ENCODE measurements at regions not wholly inside any gene's neighbourhood (a gene's known extent, or its start where the extent isn't known, plus 50 kb on each side); places are given as distances from the start of the nearest gene placed in this dataset.
"Not testable (repeated sequence)": the region's sequence is repeated elsewhere in the genome, so short reads cannot be mapped to it uniquely, and the experiment has no call there.

DNA sequence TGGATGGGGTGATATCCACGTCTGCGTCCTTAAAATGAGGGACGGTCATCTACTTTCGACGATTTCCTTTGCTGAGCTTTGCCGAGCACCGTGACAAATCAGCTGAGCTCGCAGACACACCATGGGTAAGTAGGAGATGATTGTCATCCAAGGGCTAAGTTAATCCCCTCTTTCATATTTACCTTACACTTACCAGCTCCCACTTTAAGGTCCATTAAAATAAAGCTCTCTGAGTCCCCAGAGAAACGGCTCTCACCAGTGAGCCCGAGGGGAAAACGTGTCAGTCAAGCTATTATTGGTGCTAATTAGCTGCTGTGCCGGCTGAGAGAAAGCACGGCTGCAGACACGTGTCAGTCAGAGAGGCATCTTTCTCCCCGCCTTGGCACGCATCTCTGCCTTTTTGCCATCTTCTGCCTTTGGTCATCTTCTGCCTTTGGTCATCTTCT, 72.2 kb downstream of the CRLF2 start:
- no peak for DNase-seq (ENCODE audit: low read depth)

DNA sequence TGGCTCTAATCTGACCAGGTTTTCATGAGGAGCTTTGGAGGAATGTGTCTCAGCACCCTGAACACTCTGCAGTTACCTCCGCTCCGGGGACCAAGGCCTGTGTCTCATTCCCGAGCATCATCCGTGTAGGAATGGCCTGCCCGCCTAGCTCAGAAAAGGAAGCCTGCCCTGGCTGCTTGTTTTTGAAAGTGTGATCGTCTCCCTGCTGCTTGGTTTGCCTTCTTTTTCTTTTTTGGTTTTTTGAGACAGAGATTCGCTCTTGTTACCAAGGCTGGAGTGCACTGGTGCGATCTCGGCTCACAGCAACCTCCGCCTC, 73.3 kb downstream of the CRLF2 start:
- DNase-seq (ENCODE audit: low read depth) = no peak

DNA sequence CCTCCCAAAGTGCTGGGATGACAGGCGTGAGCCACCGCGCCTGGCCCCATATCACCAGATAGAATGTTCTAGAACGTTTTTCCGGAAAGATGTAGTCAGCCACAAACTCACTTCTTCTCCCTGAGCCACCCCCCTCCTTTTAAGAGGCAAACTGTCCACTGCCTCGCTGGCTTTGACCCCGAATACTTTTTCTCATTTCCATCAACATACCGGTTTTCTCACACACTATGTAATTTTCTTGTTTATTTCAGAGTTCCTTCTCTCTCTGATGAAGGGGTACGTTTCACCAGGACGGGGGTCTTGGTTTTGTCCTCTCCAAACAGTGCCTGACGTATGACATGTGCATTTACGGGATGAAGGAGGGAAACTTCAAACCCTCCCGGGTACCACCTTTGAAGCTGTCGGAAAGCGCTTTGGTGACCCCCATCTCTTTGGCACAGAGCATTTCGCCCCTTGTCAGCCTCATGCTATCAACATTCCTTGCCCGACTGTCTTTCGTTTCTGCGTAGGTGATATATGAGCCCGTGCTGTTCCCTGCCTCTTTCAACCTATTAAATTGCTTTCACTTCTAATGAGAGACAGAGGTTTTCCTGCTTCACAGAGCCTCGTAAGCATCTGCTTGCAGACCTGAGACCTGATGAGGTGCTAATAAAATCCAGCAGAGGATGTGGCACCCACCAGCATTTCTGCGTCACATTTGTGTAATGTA, 73.8 kb downstream of the CRLF2 start:
- DNase-seq (ENCODE audit: low read depth) = no peak

DNA sequence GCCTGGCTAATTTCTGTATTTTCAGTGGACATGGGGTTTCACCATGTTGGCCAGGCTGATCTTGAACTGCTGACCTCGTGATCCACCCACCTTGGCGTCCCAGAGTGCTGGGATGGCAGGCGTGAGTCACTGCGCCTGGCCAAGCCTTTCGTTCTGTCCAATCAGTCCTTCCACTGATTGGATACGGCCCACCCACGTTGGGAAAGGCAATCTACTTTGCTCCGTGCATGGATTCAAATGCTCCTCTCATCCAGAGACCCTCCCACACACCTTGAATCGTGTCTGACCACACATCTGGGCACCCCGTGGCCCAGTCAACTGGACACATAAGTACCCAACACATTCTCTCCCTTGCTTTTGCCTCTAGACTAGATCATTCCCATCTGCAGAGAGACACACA, 74.9 kb downstream of the CRLF2 start:
- DNase-seq (ENCODE audit: low read depth) = no peak

DNA sequence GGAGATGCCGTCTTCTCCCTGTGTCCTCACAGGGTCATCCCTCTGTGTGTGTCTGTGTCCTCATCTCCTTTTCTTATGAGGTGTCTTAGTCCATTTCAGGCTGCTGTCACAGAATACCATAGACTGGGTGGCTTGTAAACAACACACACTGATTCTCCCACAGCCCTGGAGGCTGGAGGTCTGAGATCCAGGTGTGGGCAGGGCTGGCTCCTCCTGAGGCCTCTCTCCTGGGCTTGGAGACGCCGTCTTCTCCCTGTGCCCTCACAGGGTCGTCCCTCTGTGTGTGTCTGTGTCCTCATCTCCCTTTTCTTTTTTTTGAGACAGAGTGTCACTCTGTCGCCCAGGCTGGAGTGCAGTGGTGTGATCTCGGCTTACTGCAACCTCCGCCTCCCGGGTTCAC, 75.9 kb downstream of the CRLF2 start:
- DNase-seq (ENCODE audit: low read depth) = not testable (repeated sequence)

DNA sequence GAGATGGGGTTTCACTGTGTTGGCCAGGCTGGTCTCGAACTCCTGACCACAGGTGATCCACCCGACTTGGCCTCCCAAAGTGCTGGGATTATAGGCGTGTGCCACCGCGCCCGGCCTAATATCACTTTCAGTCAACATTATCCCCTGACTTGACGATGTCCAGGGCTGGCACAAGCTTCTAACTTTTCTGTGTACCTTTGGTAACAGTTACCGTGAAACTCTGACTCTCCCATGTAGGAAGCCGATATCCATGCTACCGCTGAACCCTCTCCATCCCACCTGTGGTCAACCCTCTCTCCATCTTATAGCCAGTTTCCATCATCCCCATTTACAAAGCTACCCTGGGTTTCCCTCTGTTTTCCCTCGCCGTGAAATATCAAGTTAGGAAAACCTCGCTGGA, 77.5 kb downstream of the CRLF2 start:
- DNase-seq (ENCODE audit: low read depth) = no peak

DNA sequence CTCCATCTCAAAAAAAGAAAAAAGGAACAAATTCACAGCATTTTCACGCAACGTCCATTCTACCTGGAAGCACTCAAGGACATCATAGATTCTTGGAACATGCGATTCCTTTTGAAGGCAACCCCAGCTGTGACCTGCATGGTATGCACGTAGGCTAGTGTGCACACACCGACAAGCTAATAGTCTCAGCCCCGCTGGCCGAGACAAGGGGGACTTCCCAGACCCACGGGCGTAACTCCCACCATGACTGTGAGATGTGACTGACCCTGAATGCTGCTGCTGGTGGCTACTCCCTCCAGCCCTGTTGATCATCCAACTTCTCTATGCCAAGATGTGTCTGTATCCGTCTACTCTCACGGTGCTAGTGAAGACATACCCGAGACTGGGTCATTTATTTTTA, 78.3 kb downstream of the CRLF2 start:
- no peak for DNase-seq (ENCODE audit: low read depth)

DNA sequence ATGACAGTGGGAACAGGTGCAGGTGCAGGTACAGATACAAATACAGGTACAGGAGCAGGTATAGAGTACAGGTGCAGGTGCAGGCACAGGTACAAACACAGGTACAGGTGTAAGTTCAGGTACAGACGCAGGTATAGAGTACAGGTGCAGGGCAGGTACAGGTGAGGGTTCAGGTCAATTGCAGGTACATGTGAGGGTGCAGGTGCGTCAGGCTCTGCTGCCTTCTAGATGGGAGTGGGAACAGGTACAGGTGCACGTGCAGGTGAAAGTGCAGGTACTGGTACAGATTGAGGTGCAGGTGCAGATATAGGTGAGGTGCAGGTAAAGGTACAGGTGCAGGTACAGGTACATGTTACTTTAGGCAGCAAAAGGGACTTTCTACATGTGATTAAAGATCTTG, 85.7 kb downstream of the CRLF2 start:
- DNase-seq (ENCODE audit: low read depth) = no peak

DNA sequence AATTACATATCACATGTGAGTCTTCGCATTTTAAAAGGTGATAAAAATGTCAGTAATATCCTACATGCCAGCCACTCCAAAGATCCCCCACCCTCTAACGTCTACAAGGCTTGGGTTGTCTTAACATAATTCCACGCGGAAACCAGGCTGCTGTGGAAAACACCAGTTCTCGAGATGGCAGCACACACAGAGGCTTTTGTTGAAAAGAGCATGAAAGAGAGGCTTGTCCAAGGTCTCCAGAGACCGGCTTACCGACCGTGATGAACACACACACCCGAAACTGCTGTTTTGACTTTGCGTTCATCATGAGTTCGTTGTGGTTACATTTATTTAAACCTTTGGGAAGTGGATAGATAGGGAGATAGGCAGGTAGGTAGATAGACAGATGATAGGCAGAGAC, 87.9 kb downstream of the CRLF2 start:
- no peak for DNase-seq (ENCODE audit: low read depth)

DNA sequence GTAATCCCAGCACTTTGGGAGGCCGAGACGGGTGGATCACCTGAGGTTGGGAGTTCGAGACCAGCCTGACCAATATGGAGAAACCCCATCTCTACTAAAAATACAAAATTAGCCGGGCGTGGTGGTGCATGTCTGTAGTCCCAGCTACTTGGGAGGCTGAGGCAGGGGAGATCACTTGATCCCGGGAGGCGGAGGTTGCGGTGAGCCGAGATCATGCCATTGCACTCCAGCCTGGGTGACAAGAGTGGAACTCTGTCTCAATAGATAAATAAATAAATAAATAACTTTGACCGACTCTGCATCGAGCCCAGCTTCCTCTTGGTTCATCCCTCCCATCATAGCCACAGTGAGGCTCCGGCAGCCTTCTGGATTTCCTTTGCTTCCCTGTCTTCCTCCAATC, 89.6 kb downstream of the CRLF2 start:
- not testable (repeated sequence) for DNase-seq (ENCODE audit: low read depth)

DNA sequence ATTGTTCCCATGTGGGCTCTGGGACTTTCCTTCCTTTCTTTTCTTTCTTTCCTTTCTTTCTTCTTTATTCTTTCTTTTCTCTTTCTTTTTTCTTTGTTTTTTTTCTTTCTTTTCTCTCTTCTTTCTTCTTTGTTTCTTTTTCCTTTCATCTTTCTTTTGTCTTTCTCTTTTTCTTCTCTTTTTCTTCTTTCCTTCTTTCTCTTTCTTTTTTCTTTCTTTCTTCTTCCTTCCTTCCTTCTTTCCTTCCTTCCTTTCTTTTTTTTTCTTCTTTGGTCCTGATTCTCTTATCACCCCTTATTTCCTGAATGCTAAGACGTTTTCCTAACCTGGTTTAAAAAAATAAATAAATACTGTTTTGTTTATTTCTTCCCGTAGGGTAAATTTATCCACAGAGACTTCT, 93.2 kb downstream of the CRLF2 start:
- DNase-seq (ENCODE audit: low read depth) = no peak

DNA sequence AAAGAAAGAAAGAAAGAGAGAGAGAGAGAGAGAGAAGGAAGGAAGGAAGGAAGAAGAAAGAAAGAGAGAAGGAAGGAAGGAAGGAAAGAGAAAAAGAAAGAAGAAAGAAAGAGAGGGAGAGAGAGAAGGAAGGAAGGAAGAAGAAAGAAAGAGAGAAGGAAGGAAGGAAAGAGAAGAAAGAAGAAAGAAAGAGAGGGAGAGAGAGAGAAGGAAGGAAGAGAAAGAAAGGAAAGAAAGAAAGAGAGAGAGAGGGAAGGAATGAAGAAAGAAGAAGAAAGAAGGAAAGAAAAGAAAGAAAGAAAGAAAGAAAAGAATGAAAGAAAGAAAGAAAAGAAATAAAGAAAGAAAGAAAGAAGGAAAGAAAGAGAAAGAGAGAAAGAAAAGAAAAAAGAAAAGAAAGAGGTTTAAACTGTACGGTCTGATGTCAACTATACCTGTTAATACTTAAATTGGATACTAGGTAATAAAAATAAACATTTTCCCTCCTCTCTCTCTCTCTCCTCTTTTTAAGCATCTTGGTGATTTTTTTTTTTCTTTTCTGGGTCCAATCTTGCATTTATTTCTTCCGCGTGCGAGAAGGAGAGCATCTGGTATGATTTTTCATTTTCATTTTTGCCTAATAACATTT, 93.8 kb downstream of the CRLF2 start:
- DNase-seq (ENCODE audit: low read depth) = no peak

DNA sequence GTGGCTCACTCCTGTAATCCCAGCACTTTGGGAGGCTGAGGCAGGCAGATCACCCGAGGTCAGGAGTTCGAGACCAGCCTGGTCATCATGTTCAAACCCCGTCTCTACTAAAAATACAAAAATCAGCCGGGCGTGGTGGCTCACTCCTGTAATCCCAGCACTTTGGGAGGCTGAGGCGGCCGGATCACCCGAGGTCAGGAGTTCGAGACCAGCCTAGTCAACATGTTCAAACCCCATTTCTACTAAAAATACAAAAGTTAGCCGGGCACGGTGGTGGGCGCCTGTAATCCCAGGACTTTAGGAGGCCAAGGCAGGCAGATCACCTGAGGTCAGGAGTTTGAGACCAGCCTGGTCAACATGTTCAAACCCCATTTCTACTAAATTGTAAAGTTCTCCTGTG, 97.0 kb downstream of the CRLF2 start:
- DNase-seq (ENCODE audit: low read depth) = not testable (repeated sequence)

DNA sequence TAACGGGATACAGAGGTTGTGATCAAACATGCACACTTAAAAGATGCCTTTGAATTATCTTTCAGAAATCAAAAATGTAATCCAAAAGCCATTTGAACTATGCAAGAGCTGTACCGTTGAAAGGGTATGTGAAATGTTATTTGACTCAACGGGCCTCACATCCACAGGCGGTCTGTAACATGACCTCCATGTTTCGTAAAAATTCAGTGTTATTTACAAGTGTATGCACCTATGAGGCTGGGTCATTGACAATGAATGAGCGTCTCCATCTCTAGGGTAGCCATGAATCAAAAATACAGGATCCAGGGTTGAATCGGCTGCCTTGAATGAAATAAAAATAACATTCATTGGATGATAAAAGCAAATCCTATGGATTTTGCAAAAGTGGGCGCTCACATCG, 100.1 kb downstream of the CRLF2 start:
- no peak for DNase-seq (ENCODE audit: low read depth)

DNA sequence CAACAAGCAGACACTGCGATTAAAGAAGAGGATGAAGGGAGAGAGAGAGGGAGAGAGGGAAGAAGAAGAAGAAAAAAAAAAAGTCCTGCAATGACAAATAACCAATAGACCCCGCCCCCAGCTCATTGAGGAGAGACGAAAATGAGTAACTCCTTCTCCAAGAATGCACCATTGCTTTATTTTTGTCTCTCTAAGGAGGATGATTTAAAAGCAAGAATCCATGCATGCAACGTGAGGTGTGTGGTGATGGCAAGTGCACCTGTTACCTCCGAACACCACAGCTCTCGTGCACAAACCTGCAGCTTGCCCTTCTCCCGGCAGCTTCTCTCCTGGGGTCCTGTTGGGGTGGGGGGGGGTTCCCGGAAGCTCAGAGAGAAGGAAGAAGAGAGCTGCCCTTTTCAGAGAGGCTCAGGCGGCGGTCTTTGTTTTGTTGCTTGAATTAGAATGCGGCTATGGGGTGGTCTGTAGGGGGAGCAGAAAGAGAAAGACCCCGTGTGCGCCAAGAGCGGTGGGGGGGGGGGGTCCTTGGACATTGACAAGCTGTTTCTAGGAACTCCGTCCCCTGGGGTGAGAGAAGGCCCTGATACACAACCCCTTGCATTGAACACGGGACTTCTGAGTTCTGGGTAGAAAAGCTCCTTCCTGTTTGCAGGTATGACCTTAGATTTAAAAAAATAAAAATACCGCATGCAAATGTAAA, 100.7 kb downstream of the CRLF2 start:
- no peak for DNase-seq (ENCODE audit: low read depth)

DNA sequence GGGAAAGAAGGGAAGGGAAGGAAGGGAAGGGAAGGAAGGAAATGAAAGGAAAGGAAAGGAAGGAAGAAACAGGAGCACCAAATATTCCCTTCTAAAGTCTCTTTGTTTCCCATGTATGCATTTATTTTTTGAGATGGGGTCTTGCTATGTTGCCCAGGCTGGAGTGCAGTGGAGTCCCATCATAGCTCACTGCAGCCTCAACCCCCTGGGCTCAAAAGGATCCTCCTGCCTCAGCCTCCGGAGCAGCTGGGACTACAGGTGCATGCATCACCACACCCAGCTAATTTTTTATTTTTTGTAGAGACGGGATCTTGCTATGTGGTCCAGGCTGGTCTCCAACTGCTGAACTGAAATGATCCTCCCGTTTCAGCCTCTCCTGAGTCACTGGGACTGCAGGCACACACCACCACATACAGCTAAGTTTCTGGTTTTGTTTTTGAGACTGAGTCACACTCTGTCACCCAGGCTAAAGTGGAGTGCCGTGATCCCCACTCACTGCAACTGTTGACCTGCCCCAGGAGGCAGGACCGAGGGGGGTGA, 102.8 kb downstream of the CRLF2 start:
- DNase-seq (ENCODE audit: low read depth) = no peak

DNA sequence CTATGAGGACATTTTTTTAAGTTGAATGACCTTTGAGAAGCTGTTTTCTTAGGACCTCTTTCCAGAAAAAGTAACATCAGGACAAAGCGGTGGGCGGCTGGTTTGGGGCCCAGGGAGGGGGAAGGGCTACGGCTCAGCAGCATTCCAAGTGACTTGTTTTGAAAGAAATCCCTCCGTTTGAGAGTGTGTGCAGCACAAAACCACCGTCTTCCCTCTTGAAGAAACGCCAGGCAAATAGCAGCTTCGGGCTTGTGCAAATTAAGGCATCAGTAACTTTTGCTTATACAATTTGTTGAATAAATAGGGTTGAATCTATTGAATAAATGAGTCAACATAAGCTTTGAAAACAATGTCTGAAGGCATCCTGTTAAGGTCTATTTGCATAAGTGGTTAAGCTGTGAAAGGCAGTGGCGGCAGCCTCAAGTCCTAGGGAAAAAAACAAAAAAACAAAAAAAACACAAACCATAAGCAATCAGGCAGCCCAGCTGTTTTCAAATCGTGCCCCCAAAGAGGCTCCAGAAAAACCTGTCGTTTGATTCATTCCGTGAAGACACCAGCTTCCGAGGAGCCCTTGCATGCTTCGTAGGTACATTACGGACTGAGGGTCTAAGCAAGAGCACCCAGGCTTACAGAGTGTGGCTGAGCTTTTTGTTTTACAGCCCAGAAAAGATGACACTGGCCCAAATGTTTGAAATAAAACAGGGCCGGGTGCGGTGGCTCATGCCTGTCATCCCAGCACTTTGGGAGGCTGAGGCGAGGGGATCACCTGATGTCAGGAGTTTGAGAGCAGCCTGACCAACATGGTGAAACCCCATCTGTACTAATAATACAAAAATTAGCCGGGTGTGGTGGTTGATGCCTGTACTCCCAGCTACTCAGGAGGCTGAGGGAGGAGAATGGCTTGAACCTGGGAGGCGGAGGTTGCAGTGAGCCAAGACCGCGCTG, 103.7 kb downstream of the CRLF2 start:
- no peak for DNase-seq (ENCODE audit: low read depth)

DNA sequence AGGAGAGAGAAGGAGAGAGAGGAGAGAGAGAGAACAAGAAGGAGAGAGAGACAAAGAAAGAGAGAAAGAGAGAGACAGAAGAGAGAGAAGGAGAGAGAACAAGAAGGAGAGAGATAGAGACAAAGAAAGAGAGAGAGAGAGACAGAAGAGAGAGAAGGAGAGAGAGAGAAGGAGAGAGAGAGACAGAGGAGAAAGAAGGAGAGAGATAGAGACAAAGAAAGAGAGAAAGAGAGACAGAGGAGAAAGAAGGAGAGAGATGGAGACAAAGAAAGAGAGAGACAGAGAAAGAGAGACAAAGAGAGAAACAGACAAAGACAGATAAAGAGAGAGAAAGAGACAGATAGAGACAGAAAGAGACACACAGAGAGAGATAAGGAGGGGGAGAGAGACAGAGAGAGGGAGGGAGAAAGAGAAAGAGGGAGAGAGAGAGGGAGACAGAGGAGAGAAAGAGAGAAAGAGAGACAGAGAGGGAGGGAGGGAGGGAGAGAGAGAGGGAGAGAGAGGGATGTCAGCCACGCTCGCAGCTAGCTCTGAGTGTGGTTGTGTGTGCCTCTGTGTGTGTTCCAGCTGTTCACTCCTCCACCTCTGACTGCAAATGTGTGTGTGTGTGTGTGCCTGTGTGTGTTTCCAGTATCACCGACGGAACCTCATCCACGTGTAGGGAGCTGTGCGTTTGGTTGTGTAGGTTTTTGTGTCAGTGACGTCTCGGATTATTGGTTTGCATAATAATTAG, 105.8 kb downstream of the CRLF2 start:
- no peak for DNase-seq (ENCODE audit: low read depth)

DNA sequence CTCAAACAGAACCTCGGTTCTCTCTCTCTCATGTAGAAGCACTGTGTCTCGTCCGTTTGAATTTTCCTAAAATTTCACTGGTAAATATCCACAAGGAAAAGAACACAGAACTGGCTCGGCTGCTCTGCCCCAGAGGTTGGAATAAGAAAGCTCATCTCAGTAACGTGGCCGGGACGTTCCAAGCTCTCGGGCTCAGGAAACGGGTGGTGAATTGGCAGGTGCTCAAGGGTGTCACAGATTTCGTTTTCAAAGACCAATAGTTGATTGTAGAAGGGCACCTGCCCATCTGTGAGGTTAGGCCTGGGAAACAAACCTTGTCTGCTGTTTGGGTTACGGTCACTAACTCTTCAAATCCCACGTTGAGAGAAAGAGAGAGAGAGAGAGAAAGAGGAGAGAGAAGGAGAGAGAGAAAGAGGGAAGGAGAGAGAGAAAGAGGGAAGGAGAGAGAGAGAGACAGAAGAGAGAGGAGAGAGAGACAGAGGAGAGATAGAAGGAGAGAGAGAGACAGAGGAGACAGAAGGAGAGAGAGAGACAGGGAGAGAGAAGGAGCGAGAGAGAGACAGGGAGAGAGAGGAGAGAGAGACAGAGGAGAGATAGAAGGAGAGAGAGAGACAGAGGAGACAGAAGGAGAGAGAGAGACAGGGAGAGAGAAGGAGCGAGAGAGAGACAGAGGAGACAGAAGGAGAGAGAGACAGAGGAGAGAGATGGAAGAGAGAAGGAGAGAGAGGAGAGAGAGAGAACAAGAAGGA, 106.6 kb downstream of the CRLF2 start:
- DNase-seq (ENCODE audit: low read depth) = no peak

DNA sequence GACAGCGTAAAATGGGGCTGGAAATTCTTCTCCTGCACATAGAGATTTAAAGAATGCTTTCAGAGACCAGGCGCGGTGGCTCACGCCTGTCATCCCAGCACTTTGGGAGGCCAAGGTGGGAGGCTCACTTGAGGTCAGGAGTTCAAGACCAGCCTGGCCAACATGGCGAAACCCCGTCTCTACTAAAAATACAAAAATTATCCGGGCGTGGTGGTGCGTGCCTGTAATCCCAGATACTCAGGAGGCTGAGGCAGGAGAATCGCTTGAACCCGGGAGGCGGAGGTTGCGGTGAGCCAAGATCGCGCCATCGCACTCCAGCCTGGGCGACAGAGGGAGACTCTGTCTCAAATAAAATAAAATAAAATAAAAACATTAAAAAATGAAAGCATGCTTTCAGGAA, 107.4 kb downstream of the CRLF2 start:
- DNase-seq (ENCODE audit: low read depth) = not testable (repeated sequence)

DNA sequence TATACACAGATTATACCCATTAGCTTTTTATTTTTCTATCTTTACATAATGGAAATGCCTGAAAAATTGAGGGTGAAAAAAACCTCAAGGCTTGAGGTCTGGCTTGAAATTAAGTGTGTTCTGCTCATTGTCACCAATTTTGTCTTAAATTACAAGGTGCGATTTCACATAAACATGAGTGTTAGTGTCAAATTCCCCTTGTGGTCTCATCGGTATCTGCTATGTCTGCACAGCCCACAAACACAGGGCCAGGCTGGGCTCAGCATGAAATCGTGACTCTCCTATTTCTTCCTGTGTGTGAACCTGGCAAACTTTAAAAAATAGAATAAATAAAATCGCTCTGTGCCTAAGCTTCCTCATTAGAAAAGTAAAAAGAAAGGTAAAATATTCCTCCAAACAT, 109.1 kb downstream of the CRLF2 start:
- no peak for DNase-seq (ENCODE audit: low read depth)
